Upper lobe of left lung (tissue), 4 donors: ENCODE measurements at regions not wholly inside any gene's neighbourhood (a gene's known extent, or its start where the extent isn't known, plus 50 kb on each side); places are given as distances from the start of the nearest gene placed in this dataset.

Experiments
- CTCF ChIP-seq, 6 experiments: fragments of 450-650 bp in 4 of 6; fragments of 200-600 bp in 2 of 6; sonication (generic) in 2 of 6; IDR thresholded peaks; one replicate each; pipeline ENCODE4 v1.5.1; 2016 to 2019; ENCODE audit warnings: antibody characterized with exemption in 6 of 6
- EP300 ChIP-seq, 4 donors: sonication (generic); formaldehyde crosslinking; IDR thresholded peaks; one replicate each; pipeline ENCODE4 v1.5.1; 2017; ENCODE audit warnings: antibody characterized with exemption in 4 of 4, control low read depth in 2 of 4
- POLR2A ChIP-seq, 4 donors: fragments of 450-650 bp; IDR thresholded peaks; one replicate each; pipeline ENCODE4 v1.5.1; 2016 to 2017; ENCODE audit warnings: antibody characterized with exemption in 4 of 4, mild to moderate bottlenecking in 2 of 4
- POLR2AphosphoS5 ChIP-seq, 2 donors: sonication (generic); formaldehyde crosslinking; IDR thresholded peaks; one replicate each; pipeline ENCODE4 v1.5.1; 2017; ENCODE audit warnings: antibody characterized with exemption in 2 of 2

GRCh38 chr4:181970366-181970765, 272.8 kb upstream of the TENM3 start:
- TF ChIP-seq POLR2AphosphoS5 (IDR thresholded peaks at IDR 0.05) (no peak), CTCF (IDR thresholded peaks at IDR 0.05) (no peak), POLR2A (IDR thresholded peaks at IDR 0.05) (no peak), EP300 (IDR thresholded peaks at IDR 0.05) (no peak)
